Activated CD4-positive, alpha-beta T cell treated with anti-CD3 and anti-CD28 coated beads for 36 hours (primary cell): ENCODE measurements at regions not wholly inside any gene's neighbourhood (a gene's known extent, or its start where the extent isn't known, plus 50 kb on each side); places are given as distances from the start of the nearest gene placed in this dataset.
"Not testable (repeated sequence)": the region's sequence is repeated elsewhere in the genome, so short reads cannot be mapped to it uniquely, and the experiment has no call there.

ENCODE experiments used
- ATAC-seq: fragments of 200-7000 bp; cut with Tn5 transposase; one replicate; pipeline ENCODE4 v1.10.0; 2021; ENCODE audit warnings: mild to moderate bottlenecking, moderate library complexity
- CTCF ChIA-PET: fragments of 350-600 bp; sonication (Branson Sonifier 250); formaldehyde crosslinking; loops from one replicate; lab custom pipeline; 2021; ENCODE audit warnings: antibody characterized with exemption; lab: Charles Lee
- POLR2A ChIA-PET: fragments of 350-600 bp; sonication (Branson Sonifier 250); formaldehyde crosslinking; loops from one replicate; lab custom pipeline; 2021; ENCODE audit warnings: antibody characterized with exemption, inconsistent platforms; lab: Charles Lee
- DNase-seq: peaks from one replicate; pipeline ENCODE4 v3.0.0-alpha.2; 2020
- H3K27ac Mint-ChIP-seq: one replicate; pipeline ENCODE4 v1.8.0; 2021; ENCODE audit warnings: mixed read lengths
- H3K27me3 Mint-ChIP-seq: one replicate; pipeline ENCODE4 v1.8.0; 2021; ENCODE audit warnings: mixed read lengths
- H3K36me3 Mint-ChIP-seq: one replicate; pipeline ENCODE4 v1.8.0; 2021; ENCODE audit warnings: low read depth, mixed read lengths
- H3K4me1 Mint-ChIP-seq: one replicate; pipeline ENCODE4 v1.8.0; 2021; ENCODE audit warnings: mixed read lengths
- H3K4me3 Mint-ChIP-seq: one replicate; pipeline ENCODE4 v1.8.0; 2021; ENCODE audit warnings: mild to moderate bottlenecking, moderate library complexity, mixed read lengths
- H3K9me3 Mint-ChIP-seq: one replicate; pipeline ENCODE4 v1.8.0; 2021; ENCODE audit warnings: low read depth, mixed read lengths
- intact Hi-C, 2 experiments: fragments of 100-400 bp; cut with DNase I in 1 of 2; cut with micrococcal nuclease in 1 of 2; formaldehyde crosslinking; loops; one replicate each; pipeline versions ENCODE4 v1.14.2 to v1.15.1; 2022 to 2024; cut with DNase I, micrococcal nuclease

- ChIA-PET POLR2A (no interaction called here), CTCF (interaction anchor here (0.6 to 0.8 kb wide), 2 partner anchors 17 to 126 kb away, joined by 3 read pairs; no protein-coding TSS in a partner anchor)
- Mint-ChIP-seq H3K27ac (no peak overlapping the region), H3K4me3 (no peak overlapping the region), H3K4me1 (peaks cover 11% of the 10 kb centered on the region), H3K27me3 (peaks cover 2% of the 10 kb centered on the region), H3K9me3 (no peaks in the 10 kb centered on the region), H3K36me3 (no peaks in the 10 kb centered on the region)
- intact Hi-C loops: no loop called here
- no peak for ATAC-seq
- DNase-seq: no peak
Observed at GRCh38 chr10:4281190-4281825, 496.3 kb upstream of the KLF6 start.

- intact Hi-C loops: no loop called here
- CTCF ChIA-PET: no interaction called here
- peaks cover 2% of the 10 kb centered on the region for H3K27me3 Mint-ChIP-seq
- DNase-seq (no peak), ATAC-seq (no peak)
- no peak overlapping the region for H3K4me3 Mint-ChIP-seq
- POLR2A ChIA-PET: no interaction called here
- no peaks in the 10 kb centered on the region for H3K9me3 Mint-ChIP-seq
- no peaks in the 10 kb centered on the region for H3K36me3 Mint-ChIP-seq
- no peak overlapping the region for H3K27ac Mint-ChIP-seq
- H3K4me1 Mint-ChIP-seq: peaks cover 10% of the 10 kb centered on the region
Observed at GRCh38 chr10:4280461-4281189, 495.6 kb upstream of the KLF6 start.

GRCh38 chr10:4279655-4280054 lies 494.6 kb upstream of the KLF6 start:
- peaks cover 2% of the 10 kb centered on the region for H3K27me3 Mint-ChIP-seq
- no peak overlapping the region for H3K4me3 Mint-ChIP-seq
- DNase-seq (no peak), ATAC-seq (no peak)
- POLR2A ChIA-PET: interaction anchor here (0.6 kb wide), 1 partner anchor 15 kb away, joined by 4 read pairs; no protein-coding TSS in a partner anchor
- intact Hi-C loops: no loop called here
- no peaks in the 10 kb centered on the region for H3K9me3 Mint-ChIP-seq
- CTCF ChIA-PET: interaction anchor here (1.1 kb wide), 1 partner anchor 55 kb away, joined by 3 read pairs; no protein-coding TSS in a partner anchor
- H3K4me1 Mint-ChIP-seq: peaks cover 3% of the 10 kb centered on the region
- H3K27ac Mint-ChIP-seq: no peak overlapping the region
- H3K36me3 Mint-ChIP-seq: no peaks in the 10 kb centered on the region

GRCh38 chr10:4278186-4278585 lies 493.2 kb upstream of the KLF6 start:
- ChIA-PET CTCF (no interaction called here), POLR2A (no interaction called here)
- no peak overlapping the region for H3K4me3 Mint-ChIP-seq
- DNase-seq (no peak), ATAC-seq (no peak)
- no peaks in the 10 kb centered on the region for H3K9me3 Mint-ChIP-seq
- no peak overlapping the region for H3K27ac Mint-ChIP-seq
- no peaks in the 10 kb centered on the region for H3K36me3 Mint-ChIP-seq
- intact Hi-C loops: no loop called here
- no peaks in the 10 kb centered on the region for H3K4me1 Mint-ChIP-seq
- peaks cover 3% of the 10 kb centered on the region for H3K27me3 Mint-ChIP-seq

GRCh38 chr10:4276151-4276550 lies 491.1 kb upstream of the KLF6 start:
- Mint-ChIP-seq H3K4me1 (no peaks in the 10 kb centered on the region), H3K27me3 (peaks cover 4% of the 10 kb centered on the region), H3K9me3 (no peaks in the 10 kb centered on the region), H3K27ac (no peak overlapping the region), H3K4me3 (no peak overlapping the region), H3K36me3 (no peaks in the 10 kb centered on the region)
- no peak for ATAC-seq
- CTCF ChIA-PET: interaction anchor here (1.0 kb wide), 1 partner anchor 45 kb away, joined by 3 read pairs; no protein-coding TSS in a partner anchor
- POLR2A ChIA-PET: no interaction called here
- intact Hi-C loops: no loop called here
- no peak for DNase-seq

GRCh38 chr10:4274671-4275070 lies 489.7 kb upstream of the KLF6 start:
- DNase-seq, H3K27me3 Mint-ChIP-seq, ATAC-seq, H3K4me3 Mint-ChIP-seq, H3K27ac Mint-ChIP-seq, H3K4me1 Mint-ChIP-seq, H3K9me3 Mint-ChIP-seq, H3K36me3 Mint-ChIP-seq, intact Hi-C loops, CTCF ChIA-PET, POLR2A ChIA-PET: not testable (repeated sequence)

GRCh38 chr10:4271193-4271592 lies 486.2 kb upstream of the KLF6 start:
- no peak overlapping the region for H3K27ac Mint-ChIP-seq
- no peak for DNase-seq
- H3K4me1 Mint-ChIP-seq: peaks cover 9% of the 10 kb centered on the region
- no peaks in the 10 kb centered on the region for H3K36me3 Mint-ChIP-seq
- CTCF ChIA-PET: no interaction called here
- intact Hi-C loops: no loop called here
- H3K27me3 Mint-ChIP-seq: peaks cover 14% of the 10 kb centered on the region
- H3K4me3 Mint-ChIP-seq: no peak overlapping the region
- no peak for ATAC-seq
- no peaks in the 10 kb centered on the region for H3K9me3 Mint-ChIP-seq
- POLR2A ChIA-PET: no interaction called here

GRCh38 chr10:4270116-4270515 lies 485.1 kb upstream of the KLF6 start:
- Mint-ChIP-seq H3K4me3 (no peak overlapping the region), H3K4me1 (peaks cover 15% of the 10 kb centered on the region), H3K27me3 (peaks cover 14% of the 10 kb centered on the region), H3K27ac (no peak overlapping the region), H3K9me3 (no peaks in the 10 kb centered on the region), H3K36me3 (no peaks in the 10 kb centered on the region)
- ATAC-seq (no peak), DNase-seq (no peak)
- ChIA-PET CTCF (no interaction called here), POLR2A (no interaction called here)
- intact Hi-C loops: no loop called here

GRCh38 chr10:4268490-4268889 lies 483.5 kb upstream of the KLF6 start:
- H3K27ac Mint-ChIP-seq, H3K4me3 Mint-ChIP-seq, H3K9me3 Mint-ChIP-seq, intact Hi-C loops, H3K36me3 Mint-ChIP-seq, DNase-seq, ATAC-seq, POLR2A ChIA-PET: not testable (repeated sequence)
- peaks cover 13% of the 10 kb centered on the region for H3K27me3 Mint-ChIP-seq
- CTCF ChIA-PET: interaction anchor here (1.0 kb wide), 1 partner anchor 13 kb away, joined by 4 read pairs; no protein-coding TSS in a partner anchor
- peaks cover 15% of the 10 kb centered on the region for H3K4me1 Mint-ChIP-seq

- Mint-ChIP-seq H3K9me3 (no peaks in the 10 kb centered on the region), H3K4me1 (peaks cover 15% of the 10 kb centered on the region), H3K27me3 (peaks cover 13% of the 10 kb centered on the region), H3K4me3 (no peak overlapping the region), H3K27ac (no peak overlapping the region), H3K36me3 (no peaks in the 10 kb centered on the region)
- ChIA-PET POLR2A (interaction anchor here (0.7 kb wide), 1 partner anchor 327 kb away, joined by 7 read pairs; no protein-coding TSS in a partner anchor), CTCF (interaction anchor here (0.6 to 1.0 kb wide), 2 partner anchors 12 to 931 kb away, joined by 3 to 4 read pairs; no protein-coding TSS in a partner anchor)
- intact Hi-C loops: no loop called here
- no peak for ATAC-seq
- no peak for DNase-seq
Observed at GRCh38 chr10:4267086-4267773, 482.2 kb upstream of the KLF6 start.

- H3K27ac Mint-ChIP-seq: no peak overlapping the region
- no peak overlapping the region for H3K4me3 Mint-ChIP-seq
- no peaks in the 10 kb centered on the region for H3K36me3 Mint-ChIP-seq
- peaks cover 15% of the 10 kb centered on the region for H3K4me1 Mint-ChIP-seq
- POLR2A ChIA-PET: interaction anchor here (0.7 kb wide), 1 partner anchor 328 kb away, joined by 7 read pairs; no protein-coding TSS in a partner anchor
- DNase-seq: no peak
- peak; percentile 33 for ATAC-seq
- intact Hi-C loops: no loop called here
- H3K27me3 Mint-ChIP-seq: peaks cover 11% of the 10 kb centered on the region
- CTCF ChIA-PET: interaction anchor here (0.6 kb wide), 1 partner anchor 930 kb away, joined by 3 read pairs; no protein-coding TSS in a partner anchor
- no peaks in the 10 kb centered on the region for H3K9me3 Mint-ChIP-seq
Observed at GRCh38 chr10:4266416-4267085, 481.5 kb upstream of the KLF6 start.
